Neutrophil (primary cell): ENCODE measurements at regions not wholly inside any gene's neighbourhood (a gene's known extent, or its start where the extent isn't known, plus 50 kb on each side); places are given as distances from the start of the nearest gene placed in this dataset.
"Not testable (repeated sequence)": the region's sequence is repeated elsewhere in the genome, so short reads cannot be mapped to it uniquely, and the experiment has no call there.

Experiments used
- H3K27ac ChIP-seq: fragments of 200-600 bp; sonication (generic); 2 replicates; pipeline ENCODE4 v1.5.1; 2016; ENCODE audit warnings: mild to moderate bottlenecking, moderate library complexity
- H3K27me3 ChIP-seq: fragments of 200-600 bp; sonication (generic); 2 replicates; pipeline ENCODE4 v1.6.0; 2016; ENCODE audit warnings: mild to moderate bottlenecking
- H3K36me3 ChIP-seq: fragments of 200-600 bp; sonication (generic); 2 replicates; pipeline ENCODE4 v1.5.1; 2017
- H3K4me1 ChIP-seq, 2 experiments: fragments of 200-600 bp in 1 of 2; sonication (generic) in 1 of 2; 1 replicate in 1 of 2; 2 replicates in 1 of 2; pipeline versions ENCODE4 v1.5.1 to v1.6.1; 2013 to 2016; ENCODE audit warnings: low read depth in 1 of 2, low read length in 1 of 2, mild to moderate bottlenecking in 1 of 2, moderate library complexity in 1 of 2; ENCODE audit not compliant: control insufficient read depth in 1 of 2, insufficient read depth in 1 of 2
- H3K4me3 ChIP-seq, 2 experiments: fragments of 200-600 bp in 1 of 2; sonication (generic) in 1 of 2; 1 replicate in 1 of 2; 2 replicates in 1 of 2; pipeline ENCODE4 v1.5.1; 2013 to 2016; ENCODE audit warnings: low read depth in 1 of 2, low read length in 1 of 2, mild to moderate bottlenecking in 1 of 2, moderate library complexity in 1 of 2
- H3K9me3 ChIP-seq: fragments of 200-600 bp; sonication (generic); 2 replicates; pipeline ENCODE4 v1.5.1; 2016
- TF ChIP-seq, protein P1 (sequence below): fragments of 200-600 bp; sonication (generic); IDR thresholded peaks from 2 replicates; pipeline ENCODE4 v1.5.1; 2016; ENCODE audit warnings: antibody characterized with exemption

DNA sequence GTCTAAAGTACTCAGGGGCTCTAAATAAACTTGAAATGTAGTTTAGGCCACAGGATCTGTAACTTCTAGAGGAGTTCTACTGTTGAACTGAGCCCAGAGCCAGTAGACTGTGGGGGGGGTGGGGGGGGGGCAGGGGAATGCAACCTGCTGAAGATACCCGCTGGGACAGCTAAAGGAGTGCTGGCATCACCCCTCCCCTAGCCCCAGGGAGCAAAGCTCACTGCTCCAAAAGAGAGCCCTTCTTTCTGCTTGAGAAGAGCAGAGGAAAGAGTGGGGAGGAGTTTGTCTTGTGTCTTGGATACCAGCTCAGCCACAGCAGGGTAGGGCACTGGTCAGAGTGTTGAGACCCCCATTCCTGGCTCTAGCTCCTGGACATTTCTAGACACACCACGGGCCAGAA, 414.0 kb upstream of the KLHL29 start:
- H3K36me3 ChIP-seq: no peaks in the 10 kb centered on the region
- H3K27me3 ChIP-seq: no peaks in the 10 kb centered on the region
- H3K27ac ChIP-seq: no peak overlapping the region
- no peaks in the 10 kb centered on the region for H3K9me3 ChIP-seq
- TF ChIP-seq, protein P1, sequence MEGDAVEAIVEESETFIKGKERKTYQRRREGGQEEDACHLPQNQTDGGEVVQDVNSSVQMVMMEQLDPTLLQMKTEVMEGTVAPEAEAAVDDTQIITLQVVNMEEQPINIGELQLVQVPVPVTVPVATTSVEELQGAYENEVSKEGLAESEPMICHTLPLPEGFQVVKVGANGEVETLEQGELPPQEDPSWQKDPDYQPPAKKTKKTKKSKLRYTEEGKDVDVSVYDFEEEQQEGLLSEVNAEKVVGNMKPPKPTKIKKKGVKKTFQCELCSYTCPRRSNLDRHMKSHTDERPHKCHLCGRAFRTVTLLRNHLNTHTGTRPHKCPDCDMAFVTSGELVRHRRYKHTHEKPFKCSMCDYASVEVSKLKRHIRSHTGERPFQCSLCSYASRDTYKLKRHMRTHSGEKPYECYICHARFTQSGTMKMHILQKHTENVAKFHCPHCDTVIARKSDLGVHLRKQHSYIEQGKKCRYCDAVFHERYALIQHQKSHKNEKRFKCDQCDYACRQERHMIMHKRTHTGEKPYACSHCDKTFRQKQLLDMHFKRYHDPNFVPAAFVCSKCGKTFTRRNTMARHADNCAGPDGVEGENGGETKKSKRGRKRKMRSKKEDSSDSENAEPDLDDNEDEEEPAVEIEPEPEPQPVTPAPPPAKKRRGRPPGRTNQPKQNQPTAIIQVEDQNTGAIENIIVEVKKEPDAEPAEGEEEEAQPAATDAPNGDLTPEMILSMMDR: no peak
- no peak overlapping the region for H3K4me3 ChIP-seq
- no peaks in the 10 kb centered on the region for H3K4me1 ChIP-seq

DNA sequence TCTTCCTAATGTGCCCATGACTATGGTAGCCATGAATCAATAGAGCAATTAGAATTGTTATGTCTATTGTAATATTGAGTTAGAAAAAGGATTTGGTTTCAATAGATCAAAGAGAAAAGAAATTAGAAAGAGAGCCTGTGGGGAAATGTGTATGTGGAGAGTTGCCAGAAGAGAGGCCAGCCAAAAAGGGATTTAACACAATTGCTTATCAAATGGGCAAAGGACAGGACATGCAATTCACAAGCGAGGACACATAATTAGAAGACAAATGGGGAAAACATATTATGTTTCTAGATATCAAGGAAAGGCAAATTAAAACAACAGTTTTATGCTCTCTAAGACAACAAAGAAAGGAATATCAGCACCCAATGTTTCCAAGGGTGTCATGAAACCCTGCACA, 403.2 kb upstream of the KLHL29 start:
- H3K27me3 ChIP-seq: no peaks in the 10 kb centered on the region

DNA sequence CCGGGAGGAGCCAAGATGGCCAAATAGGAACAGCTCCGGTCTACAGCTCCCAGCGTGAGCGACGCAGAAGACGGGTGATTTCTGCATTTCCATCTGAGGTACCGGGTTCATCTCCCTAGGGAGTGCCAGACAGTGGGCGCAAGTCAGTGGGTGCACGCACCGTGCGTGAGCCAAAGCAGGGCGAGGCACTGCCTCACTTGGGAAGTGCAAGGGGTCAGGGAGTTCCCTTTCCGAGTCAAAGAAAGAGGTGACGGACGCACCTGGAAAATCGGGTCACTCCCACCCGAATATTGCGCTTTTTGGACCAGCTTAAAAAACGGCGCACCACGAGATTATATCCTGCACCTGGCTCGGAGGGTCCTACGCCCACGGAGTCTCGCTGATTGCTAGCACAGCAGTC, 400.8 kb upstream of the KLHL29 start:
- not testable (repeated sequence) for H3K4me1 ChIP-seq, H3K27ac ChIP-seq, H3K36me3 ChIP-seq, H3K27me3 ChIP-seq, H3K4me3 ChIP-seq, H3K9me3 ChIP-seq

More for the DNA sequence above, 403.2 kb upstream of the KLHL29 start:
- H3K27ac ChIP-seq: no peak overlapping the region
- TF ChIP-seq, protein P1: no peak
- no peaks in the 10 kb centered on the region for H3K36me3 ChIP-seq
- H3K4me1 ChIP-seq: no peaks in the 10 kb centered on the region
- H3K4me3 ChIP-seq: no peak overlapping the region
- no peaks in the 10 kb centered on the region for H3K9me3 ChIP-seq

DNA sequence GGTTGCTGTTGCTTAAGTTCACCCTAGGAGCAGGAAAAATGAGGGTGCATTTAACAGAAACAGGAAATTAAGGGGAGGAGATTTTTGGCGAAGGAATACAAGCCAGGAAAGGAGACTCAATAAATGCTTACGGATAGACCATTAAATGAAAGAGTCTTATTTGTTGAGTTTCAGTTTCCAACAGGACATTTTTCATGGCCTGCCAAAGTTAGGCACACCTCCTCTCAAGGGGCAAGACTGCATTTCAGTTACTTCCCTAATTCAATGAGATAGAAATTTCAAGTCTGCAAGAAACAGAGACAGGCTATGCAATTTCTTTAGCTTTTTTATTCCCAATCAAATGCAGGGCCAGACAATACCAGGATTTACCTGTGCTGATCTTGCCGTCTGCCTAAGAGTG, 394.7 kb upstream of the KLHL29 start:
- no peaks in the 10 kb centered on the region for H3K36me3 ChIP-seq
- H3K27ac ChIP-seq: no peak overlapping the region
- no peaks in the 10 kb centered on the region for H3K9me3 ChIP-seq
- no peak overlapping the region for H3K4me3 ChIP-seq
- TF ChIP-seq, protein P1: no peak
- H3K4me1 ChIP-seq: no peaks in the 10 kb centered on the region
- H3K27me3 ChIP-seq: no peaks in the 10 kb centered on the region

DNA sequence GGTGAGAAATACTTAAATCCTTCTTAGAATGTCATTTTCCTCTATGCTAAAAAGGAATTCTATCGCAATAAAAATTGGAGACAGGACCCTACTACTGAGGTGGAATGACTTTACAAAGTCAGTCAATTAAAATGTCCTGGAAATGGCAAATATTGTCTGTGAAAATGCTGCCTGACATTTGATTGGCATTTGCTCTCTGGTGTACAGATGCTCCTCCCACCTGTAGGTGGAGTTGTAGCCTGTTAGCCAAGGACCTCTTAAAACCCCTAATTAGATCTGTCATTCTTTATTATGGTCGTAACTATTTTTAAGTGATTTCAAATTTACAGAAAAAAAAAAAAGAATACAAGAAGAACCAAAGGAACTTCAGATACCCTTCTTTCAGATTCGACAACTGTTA, 393.1 kb upstream of the KLHL29 start:
- no peak overlapping the region for H3K27ac ChIP-seq
- H3K9me3 ChIP-seq: no peaks in the 10 kb centered on the region
- H3K36me3 ChIP-seq: no peaks in the 10 kb centered on the region
- TF ChIP-seq, protein P1: no peak
- H3K27me3 ChIP-seq: no peaks in the 10 kb centered on the region
- H3K4me1 ChIP-seq: no peaks in the 10 kb centered on the region
- H3K4me3 ChIP-seq: no peak overlapping the region

DNA sequence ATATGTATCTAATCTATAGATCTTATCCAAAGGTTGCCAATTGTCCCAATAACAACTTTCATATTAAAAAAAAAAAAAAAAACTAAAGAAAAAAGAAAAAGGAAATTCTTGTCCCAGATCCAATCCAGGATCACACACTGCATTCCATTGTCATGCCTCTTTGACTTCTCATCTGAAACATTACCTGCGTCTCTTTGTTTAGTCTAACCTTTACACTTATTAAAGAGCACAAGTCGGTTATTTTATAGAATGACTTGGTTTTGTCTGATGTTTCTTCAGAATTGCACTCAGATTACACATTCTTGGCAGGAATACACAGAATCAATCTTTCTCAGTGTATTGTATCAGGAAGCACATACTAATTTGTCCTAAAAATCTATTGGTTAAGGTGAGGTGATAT, 392.5 kb upstream of the KLHL29 start:
- Histone ChIP-seq H3K27me3 (no peaks in the 10 kb centered on the region), H3K36me3 (no peaks in the 10 kb centered on the region), H3K9me3 (no peaks in the 10 kb centered on the region), H3K27ac (no peak overlapping the region), H3K4me3 (no peak overlapping the region), H3K4me1 (no peaks in the 10 kb centered on the region)
- TF ChIP-seq, protein P1: no peak
